Gastrocnemius medialis (tissue), 4 donors: ENCODE measurements at regions not wholly inside any gene's neighbourhood (a gene's known extent, or its start where the extent isn't known, plus 50 kb on each side); places are given as distances from the start of the nearest gene placed in this dataset.
"Not testable (repeated sequence)": the region's sequence is repeated elsewhere in the genome, so short reads cannot be mapped to it uniquely, and the experiment has no call there.

Experiments used
- ATAC-seq, 2 donors: fragments of 150-250 bp; one replicate each; pipeline ENCODE4 v1.9.1; 2016
- DNase-seq, 2 donors: peaks; one replicate each; pipeline ENCODE4 v3.0.0-alpha.2; 2019
- H3K27ac ChIP-seq, 4 donors: fragments of 200-600 bp; sonication (generic); 1 replicate in 1 of 4; 2 replicates in 3 of 4; pipeline ENCODE4 v1.5.1; 2016 to 2018; ENCODE audit warnings: mild to moderate bottlenecking in 2 of 4, moderate library complexity in 1 of 4
- H3K27me3 ChIP-seq, 3 donors: fragments of 200-600 bp; sonication (generic) in 2 of 3; 1 replicate in 1 of 3; 2 replicates in 2 of 3; pipeline versions ENCODE4 v1.5.1 to v1.6.0; 2016 to 2019; ENCODE audit warnings: mild to moderate bottlenecking in 1 of 3, moderate library complexity in 1 of 3
- H3K36me3 ChIP-seq, 2 donors: fragments of 200-600 bp; sonication (generic) in 1 of 2; one replicate each; pipeline ENCODE4 v1.5.1; 2017 to 2018
- H3K4me1 ChIP-seq, 2 donors: fragments of 200-600 bp; sonication (generic) in 1 of 2; one replicate each; pipeline ENCODE4 v1.5.1; 2016 to 2017; ENCODE audit warnings: mild to moderate bottlenecking in 2 of 2
- H3K4me3 ChIP-seq, 4 donors: fragments of 200-600 bp; sonication (generic) in 3 of 4; 1 replicate in 1 of 4; 2 replicates in 3 of 4; pipeline ENCODE4 v1.5.1; 2016 to 2019; ENCODE audit warnings: mild to moderate bottlenecking in 2 of 4
- H3K9me3 ChIP-seq, 3 donors: fragments of 200-600 bp; sonication (generic) in 2 of 3; 1 replicate in 1 of 3; 2 replicates in 2 of 3; pipeline ENCODE4 v1.5.1; 2016 to 2019
- POLR2A ChIP-seq, 2 donors: fragments of 450-650 bp; IDR thresholded peaks; one replicate each; pipeline ENCODE4 v1.6.1; 2017; ENCODE audit warnings: antibody characterized with exemption in 2 of 2, mild to moderate bottlenecking in 2 of 2, moderate library complexity in 2 of 2
- in situ Hi-C, 4 donors: fragments of 200-750 bp; cut with MboI; loops; one replicate each; pipeline versions ENCODE4 v1.15.0 to v1.8.0; 2017; ENCODE audit warnings: low sequenced_read_pairs in 4 of 4
- intact Hi-C: fragments of 100-400 bp; cut with DNase I; formaldehyde crosslinking; loops from one replicate; pipeline ENCODE4 v1.15.1; 2023; ENCODE audit warnings: low total_unique reads
- TF ChIP-seq, protein P1 (sequence below), 5 experiments: fragments of 450-650 bp in 3 of 5; fragments of 200-600 bp in 2 of 5; sonication (generic) in 2 of 5; IDR thresholded peaks in 4 of 5; conservative IDR thresholded peaks in 1 of 5; 1 replicate in 4 of 5; 2 replicates in 1 of 5; pipeline ENCODE4 v1.5.1; 2016 to 2019; ENCODE audit warnings: antibody characterized with exemption in 5 of 5, mild to moderate bottlenecking in 3 of 5, moderate library complexity in 3 of 5

DNA sequence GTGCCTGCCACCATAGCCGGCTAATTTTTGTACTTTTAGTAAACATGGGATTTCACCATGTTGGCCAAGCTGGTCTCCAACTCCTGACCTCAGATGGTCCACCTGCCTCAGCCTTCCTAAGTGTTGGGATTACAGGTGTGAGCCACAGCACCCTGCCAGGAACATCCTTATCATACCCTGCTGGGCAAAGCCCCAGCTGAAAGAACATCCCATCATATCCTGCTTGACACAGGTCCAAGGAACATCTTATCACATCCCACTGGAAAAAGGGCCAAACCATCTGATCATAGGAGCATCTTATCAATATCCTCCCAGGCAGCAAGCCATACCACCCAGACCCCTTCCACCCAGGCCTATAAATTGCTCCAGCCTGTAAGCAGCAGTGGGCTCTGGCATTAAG, 1109.2 kb upstream of the CDH8 start:
- no peaks in the 10 kb centered on the region for H3K4me1 ChIP-seq
- H3K4me3 ChIP-seq: no peak overlapping the region
- DNase-seq (no peak), ATAC-seq (no peak)
- no peaks in the 10 kb centered on the region for H3K9me3 ChIP-seq
- in situ Hi-C loops (no loop called here), intact Hi-C loops (no loop called here)
- no peaks in the 10 kb centered on the region for H3K27me3 ChIP-seq
- H3K36me3 ChIP-seq: no peaks in the 10 kb centered on the region
- TF ChIP-seq POLR2A (IDR thresholded peaks at IDR 0.05): no peak
- TF ChIP-seq, protein P1, sequence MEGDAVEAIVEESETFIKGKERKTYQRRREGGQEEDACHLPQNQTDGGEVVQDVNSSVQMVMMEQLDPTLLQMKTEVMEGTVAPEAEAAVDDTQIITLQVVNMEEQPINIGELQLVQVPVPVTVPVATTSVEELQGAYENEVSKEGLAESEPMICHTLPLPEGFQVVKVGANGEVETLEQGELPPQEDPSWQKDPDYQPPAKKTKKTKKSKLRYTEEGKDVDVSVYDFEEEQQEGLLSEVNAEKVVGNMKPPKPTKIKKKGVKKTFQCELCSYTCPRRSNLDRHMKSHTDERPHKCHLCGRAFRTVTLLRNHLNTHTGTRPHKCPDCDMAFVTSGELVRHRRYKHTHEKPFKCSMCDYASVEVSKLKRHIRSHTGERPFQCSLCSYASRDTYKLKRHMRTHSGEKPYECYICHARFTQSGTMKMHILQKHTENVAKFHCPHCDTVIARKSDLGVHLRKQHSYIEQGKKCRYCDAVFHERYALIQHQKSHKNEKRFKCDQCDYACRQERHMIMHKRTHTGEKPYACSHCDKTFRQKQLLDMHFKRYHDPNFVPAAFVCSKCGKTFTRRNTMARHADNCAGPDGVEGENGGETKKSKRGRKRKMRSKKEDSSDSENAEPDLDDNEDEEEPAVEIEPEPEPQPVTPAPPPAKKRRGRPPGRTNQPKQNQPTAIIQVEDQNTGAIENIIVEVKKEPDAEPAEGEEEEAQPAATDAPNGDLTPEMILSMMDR (IDR thresholded peaks at IDR 0.05 in 4 of 5, conservative IDR thresholded peaks at IDR 0.05 in 1 of 5): no peak
- H3K27ac ChIP-seq: no peak overlapping the region

DNA sequence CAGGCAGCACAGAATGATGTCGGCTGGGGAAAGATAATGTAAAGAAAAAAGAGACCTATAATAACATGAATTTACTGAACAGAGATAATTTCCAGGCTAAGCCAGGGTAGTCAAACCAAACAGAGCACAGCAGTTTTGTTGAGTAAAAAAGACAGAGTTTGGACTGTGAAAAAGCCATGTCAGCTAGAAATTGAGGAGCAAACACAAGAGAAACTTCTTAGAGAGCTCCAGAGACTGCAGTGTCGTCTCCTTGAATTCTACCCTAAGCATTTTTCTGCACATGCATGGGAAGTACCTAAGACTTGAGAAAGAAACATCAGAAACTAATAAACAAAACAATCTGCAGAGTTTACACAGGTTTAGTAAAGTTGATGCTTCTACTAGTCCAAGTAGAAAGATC, 1098.8 kb upstream of the CDH8 start:
- no peaks in the 10 kb centered on the region for H3K27me3 ChIP-seq
- H3K27ac ChIP-seq: no peak overlapping the region
- DNase-seq: no peak

DNA sequence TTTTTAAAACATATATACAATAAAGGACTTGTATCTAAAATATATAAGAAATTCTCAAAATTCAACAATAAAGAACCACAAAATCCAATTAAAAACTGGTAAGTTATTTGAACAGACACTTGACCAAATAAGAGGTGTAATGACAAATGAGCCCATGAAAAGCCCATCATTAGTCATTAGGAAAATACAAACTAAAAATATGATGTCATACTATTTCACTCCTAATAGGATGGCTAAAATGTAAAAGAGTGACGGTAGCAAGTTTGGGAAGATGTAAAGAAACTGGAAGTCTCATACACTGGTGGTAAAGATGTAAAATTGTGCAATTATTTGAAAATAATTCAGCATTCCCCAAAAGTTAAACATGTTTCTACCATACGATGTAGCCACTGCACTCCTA, 1095.3 kb upstream of the CDH8 start:
- intact Hi-C loops (no loop called here), in situ Hi-C loops (no loop called here)
- Histone ChIP-seq H3K36me3 (no peaks in the 10 kb centered on the region), H3K4me3 (no peak overlapping the region), H3K4me1 (no peaks in the 10 kb centered on the region), H3K9me3 (no peaks in the 10 kb centered on the region), H3K27me3 (no peaks in the 10 kb centered on the region), H3K27ac (no peak overlapping the region)
- DNase-seq (no peak), ATAC-seq (no peak)
- TF ChIP-seq, protein P1 (IDR thresholded peaks at IDR 0.05 in 4 of 5, conservative IDR thresholded peaks at IDR 0.05 in 1 of 5): no peak
- no peak for TF ChIP-seq POLR2A (IDR thresholded peaks at IDR 0.05)

More for the DNA sequence above, 1098.8 kb upstream of the CDH8 start:
- TF ChIP-seq, protein P1 (IDR thresholded peaks at IDR 0.05 in 4 of 5, conservative IDR thresholded peaks at IDR 0.05 in 1 of 5): no peak
- no peaks in the 10 kb centered on the region for H3K9me3 ChIP-seq
- in situ Hi-C loops (no loop called here), intact Hi-C loops (no loop called here)
- H3K4me1 ChIP-seq: no peaks in the 10 kb centered on the region
- H3K36me3 ChIP-seq: no peaks in the 10 kb centered on the region
- ATAC-seq: no peak
- no peak overlapping the region for H3K4me3 ChIP-seq

DNA sequence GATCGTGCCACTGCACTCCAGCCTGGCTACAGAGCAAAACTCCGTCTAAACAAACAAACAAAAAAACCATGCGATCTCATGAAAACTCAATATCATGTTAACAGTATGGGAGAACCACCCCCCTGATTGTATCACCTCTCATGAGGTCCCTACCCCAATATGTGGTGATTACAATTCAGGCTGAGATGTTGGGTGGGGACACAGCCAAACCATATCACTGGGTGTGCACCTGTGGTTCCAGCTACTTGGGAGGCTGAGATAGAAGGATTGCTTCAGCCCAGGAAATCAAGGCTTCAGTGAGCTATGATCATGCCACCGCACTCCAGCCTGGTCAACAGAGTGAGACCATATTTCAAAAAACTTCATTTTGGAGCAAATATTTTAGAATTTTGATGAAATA, 1094.7 kb upstream of the CDH8 start:
- no peak for TF ChIP-seq POLR2A (IDR thresholded peaks at IDR 0.05)
- TF ChIP-seq, protein P1 (IDR thresholded peaks at IDR 0.05 in 4 of 5, conservative IDR thresholded peaks at IDR 0.05 in 1 of 5): no peak
- intact Hi-C loops: no loop called here
- H3K4me3 ChIP-seq: no peak overlapping the region
- no peak overlapping the region for H3K27ac ChIP-seq
- in situ Hi-C loops: no loop called here
- ATAC-seq: no peak
- no peaks in the 10 kb centered on the region for H3K9me3 ChIP-seq
- H3K4me1 ChIP-seq: no peaks in the 10 kb centered on the region
- no peak for DNase-seq
- H3K36me3 ChIP-seq: no peaks in the 10 kb centered on the region
- no peaks in the 10 kb centered on the region for H3K27me3 ChIP-seq

DNA sequence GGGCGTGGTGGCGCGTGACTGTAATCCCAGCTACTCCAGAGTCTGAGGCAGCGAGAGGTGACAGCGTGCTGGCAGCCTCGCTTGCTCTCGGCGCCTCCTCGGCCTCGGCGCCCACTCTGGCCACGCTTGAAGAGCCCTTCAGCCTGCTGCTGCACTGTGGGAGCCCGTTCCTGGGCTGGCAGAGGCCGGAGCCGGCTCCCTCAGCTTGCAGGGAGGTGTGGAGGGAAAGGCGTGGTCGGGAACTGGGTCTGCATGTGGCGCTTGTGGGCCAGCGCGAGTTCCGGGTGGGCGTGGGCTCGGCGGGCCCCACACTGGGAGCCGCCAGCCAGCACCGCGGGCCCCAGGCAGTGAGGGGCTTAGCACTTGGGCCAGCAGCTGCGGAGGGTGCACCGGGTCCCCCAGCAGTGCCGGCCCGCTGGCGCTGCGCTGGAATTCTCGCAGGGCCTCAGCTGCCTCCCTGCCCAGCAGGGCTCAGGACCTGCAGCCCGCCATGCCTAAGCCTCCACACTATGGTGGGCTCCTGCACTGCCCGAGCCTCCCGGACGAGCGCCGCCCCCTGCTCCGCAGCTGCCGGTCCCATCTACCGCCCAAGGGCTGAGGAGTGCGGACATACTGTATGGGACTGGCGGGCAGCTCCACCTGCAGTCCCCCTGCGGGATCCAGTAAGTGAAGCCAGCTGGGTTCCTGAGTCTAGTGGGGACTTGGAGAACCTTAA, 1093.3 kb upstream of the CDH8 start:
- Histone ChIP-seq H3K27me3 (no peaks in the 10 kb centered on the region), H3K4me1 (no peaks in the 10 kb centered on the region), H3K4me3 (no peak overlapping the region), H3K9me3 (no peaks in the 10 kb centered on the region), H3K36me3 (no peaks in the 10 kb centered on the region), H3K27ac (no peak overlapping the region)
- in situ Hi-C loops: no loop called here
- TF ChIP-seq, protein P1 (IDR thresholded peaks at IDR 0.05 in 4 of 5, conservative IDR thresholded peaks at IDR 0.05 in 1 of 5): no peak
- TF ChIP-seq POLR2A (IDR thresholded peaks at IDR 0.05): no peak
- ATAC-seq: no peak
- no peak for DNase-seq
- intact Hi-C loops: no loop called here

DNA sequence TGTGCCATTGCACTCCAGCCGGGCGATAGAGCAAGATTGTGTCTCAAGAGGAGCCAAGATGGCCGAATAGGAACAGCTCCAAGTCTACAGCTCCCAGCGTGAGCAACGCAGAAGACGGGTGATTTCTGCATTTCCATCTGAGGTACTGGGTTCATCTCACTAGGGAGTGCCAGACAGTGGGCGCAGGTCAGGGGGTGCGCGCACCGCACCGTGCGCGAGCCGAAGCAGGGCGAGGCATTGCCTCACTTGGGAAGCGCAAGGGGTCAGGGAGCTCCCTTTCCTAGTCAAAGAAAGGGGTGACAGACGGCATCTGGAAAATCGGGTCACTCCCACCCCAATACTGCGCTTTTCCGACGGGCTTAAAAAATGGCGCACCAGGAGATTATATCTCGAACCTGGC, 1083.7 kb upstream of the CDH8 start:
- H3K27ac ChIP-seq, H3K36me3 ChIP-seq, H3K4me1 ChIP-seq, H3K27me3 ChIP-seq, in situ Hi-C loops, intact Hi-C loops, DNase-seq, H3K4me3 ChIP-seq, ATAC-seq, H3K9me3 ChIP-seq: not testable (repeated sequence)
